T-helper 17 cell (primary cell): ENCODE measurements at regions not wholly inside any gene's neighbourhood (a gene's known extent, or its start where the extent isn't known, plus 50 kb on each side); places are given as distances from the start of the nearest gene placed in this dataset.

Experiments
- ATAC-seq: fragments of 150-1000 bp; cut with Tn5 transposase; 2 replicates; pipeline ENCODE4 v1.10.0; 2021; ENCODE audit warnings: mild to moderate bottlenecking, moderate library complexity
- DNase-seq, 3 donors: peaks; one replicate each; pipeline versions ENCODE4 v3.0.0 to v3.0.0-alpha.2; 2020 to 2021
- H3K9me3 ChIP-seq: one replicate; pipeline ENCODE4 v1.7.0; 2013; ENCODE audit warnings: low read length, mild to moderate bottlenecking; ENCODE audit not compliant: control insufficient read depth, poor library complexity, severe bottlenecking
- H3K27ac Mint-ChIP-seq: one replicate; pipeline ENCODE4 v1.8.0; 2022; ENCODE audit warnings: mild to moderate bottlenecking, moderate library complexity, mixed read lengths
- H3K27me3 Mint-ChIP-seq: one replicate; pipeline ENCODE4 v1.8.0; 2022; ENCODE audit warnings: mixed read lengths
- H3K36me3 Mint-ChIP-seq: one replicate; pipeline ENCODE4 v1.8.0; 2022; ENCODE audit warnings: low read depth, mixed read lengths
- H3K4me1 Mint-ChIP-seq: one replicate; pipeline ENCODE4 v1.8.0; 2022; ENCODE audit warnings: mild to moderate bottlenecking, mixed read lengths
- H3K4me3 Mint-ChIP-seq: one replicate; pipeline ENCODE4 v1.8.0; 2022; ENCODE audit warnings: mild to moderate bottlenecking, moderate library complexity, mixed read lengths

GRCh38 chrY:15162211-15162610, 637.9 kb downstream of the NLGN4Y start:
- no peak overlapping the region for H3K4me3 Mint-ChIP-seq
- H3K27me3 Mint-ChIP-seq = no peaks in the 10 kb centered on the region
- H3K9me3 ChIP-seq = no peaks in the 10 kb centered on the region
- no peaks in the 10 kb centered on the region for H3K4me1 Mint-ChIP-seq
- H3K36me3 Mint-ChIP-seq = no peaks in the 10 kb centered on the region
- no peak overlapping the region for H3K27ac Mint-ChIP-seq
- ATAC-seq (no peak), DNase-seq (no peak)

- DNase-seq (no peak), ATAC-seq (no peak)
- Mint-ChIP-seq H3K27ac (no peak overlapping the region), H3K4me1 (no peaks in the 10 kb centered on the region), H3K27me3 (no peaks in the 10 kb centered on the region), H3K4me3 (no peak overlapping the region), H3K36me3 (no peaks in the 10 kb centered on the region)
- H3K9me3 ChIP-seq = no peaks in the 10 kb centered on the region
Measured at GRCh38 chrY:15179890-15180289, 655.6 kb downstream of the NLGN4Y start.

GRCh38 chrY:15229056-15229455, 704.7 kb downstream of the NLGN4Y start:
- H3K27me3 Mint-ChIP-seq = no peaks in the 10 kb centered on the region
- no peak for DNase-seq
- no peak for ATAC-seq
- H3K9me3 ChIP-seq = no peaks in the 10 kb centered on the region
- no peak overlapping the region for H3K4me3 Mint-ChIP-seq
- H3K36me3 Mint-ChIP-seq = no peaks in the 10 kb centered on the region
- H3K4me1 Mint-ChIP-seq = no peaks in the 10 kb centered on the region
- no peak overlapping the region for H3K27ac Mint-ChIP-seq

- Mint-ChIP-seq H3K4me3 (no peak overlapping the region), H3K27me3 (no peaks in the 10 kb centered on the region), H3K4me1 (no peaks in the 10 kb centered on the region), H3K27ac (no peak overlapping the region), H3K36me3 (no peaks in the 10 kb centered on the region)
- no peaks in the 10 kb centered on the region for H3K9me3 ChIP-seq
- no peak for DNase-seq
- no peak for ATAC-seq
Measured at GRCh38 chrY:15239596-15240132, 715.3 kb downstream of the NLGN4Y start.

- ATAC-seq (no peak), DNase-seq (no peak)
- Mint-ChIP-seq H3K27ac (no peak overlapping the region), H3K4me3 (no peak overlapping the region), H3K4me1 (no peaks in the 10 kb centered on the region), H3K36me3 (no peaks in the 10 kb centered on the region), H3K27me3 (no peaks in the 10 kb centered on the region)
- H3K9me3 ChIP-seq = no peaks in the 10 kb centered on the region
Measured at GRCh38 chrY:15259286-15259685, 735.0 kb downstream of the NLGN4Y start.

- H3K27ac Mint-ChIP-seq = no peak overlapping the region
- H3K27me3 Mint-ChIP-seq = no peaks in the 10 kb centered on the region
- H3K9me3 ChIP-seq = no peaks in the 10 kb centered on the region
- H3K4me3 Mint-ChIP-seq = no peak overlapping the region
- H3K4me1 Mint-ChIP-seq = no peaks in the 10 kb centered on the region
- H3K36me3 Mint-ChIP-seq = no peaks in the 10 kb centered on the region
- no peak for ATAC-seq
- DNase-seq = no peak
Measured at GRCh38 chrY:15286572-15286971, 762.2 kb downstream of the NLGN4Y start.

GRCh38 chrY:15289821-15290220, 765.5 kb downstream of the NLGN4Y start:
- Mint-ChIP-seq H3K4me3 (no peak overlapping the region), H3K27me3 (no peaks in the 10 kb centered on the region), H3K4me1 (no peaks in the 10 kb centered on the region), H3K27ac (no peak overlapping the region), H3K36me3 (no peaks in the 10 kb centered on the region)
- ATAC-seq = no peak
- no peak for DNase-seq
- no peaks in the 10 kb centered on the region for H3K9me3 ChIP-seq

- H3K36me3 Mint-ChIP-seq = no peaks in the 10 kb centered on the region
- no peak for ATAC-seq
- H3K27ac Mint-ChIP-seq = no peak overlapping the region
- H3K4me1 Mint-ChIP-seq = no peaks in the 10 kb centered on the region
- no peak for DNase-seq
- H3K27me3 Mint-ChIP-seq = no peaks in the 10 kb centered on the region
- H3K4me3 Mint-ChIP-seq = no peak overlapping the region
- H3K9me3 ChIP-seq = no peaks in the 10 kb centered on the region
Measured at GRCh38 chrY:15292881-15293280, 768.6 kb downstream of the NLGN4Y start.

- peaks cover 5% of the 10 kb centered on the region for H3K27me3 Mint-ChIP-seq
- H3K27ac Mint-ChIP-seq = no peak overlapping the region
- ATAC-seq (no peak), DNase-seq (no peak)
- no peak overlapping the region for H3K4me3 Mint-ChIP-seq
- no peaks in the 10 kb centered on the region for H3K4me1 Mint-ChIP-seq
- H3K36me3 Mint-ChIP-seq = no peaks in the 10 kb centered on the region
- H3K9me3 ChIP-seq = no peaks in the 10 kb centered on the region
Measured at GRCh38 chrY:15301879-15302278, 777.5 kb downstream of the NLGN4Y start.

- no peaks in the 10 kb centered on the region for H3K9me3 ChIP-seq
- ATAC-seq = no peak
- no peak overlapping the region for H3K4me3 Mint-ChIP-seq
- no peaks in the 10 kb centered on the region for H3K27me3 Mint-ChIP-seq
- no peak for DNase-seq
- H3K27ac Mint-ChIP-seq = no peak overlapping the region
- H3K36me3 Mint-ChIP-seq = no peaks in the 10 kb centered on the region
- no peaks in the 10 kb centered on the region for H3K4me1 Mint-ChIP-seq
Measured at GRCh38 chrY:15312166-15312565, 787.8 kb downstream of the NLGN4Y start.

GRCh38 chrY:15324189-15324588, 799.9 kb downstream of the NLGN4Y start:
- Mint-ChIP-seq H3K27ac (no peak overlapping the region), H3K36me3 (no peaks in the 10 kb centered on the region), H3K4me3 (no peak overlapping the region), H3K4me1 (peaks cover 4% of the 10 kb centered on the region), H3K27me3 (no peaks in the 10 kb centered on the region)
- no peak for DNase-seq
- no peak for ATAC-seq
- H3K9me3 ChIP-seq = no peaks in the 10 kb centered on the region

GRCh38 chrY:15325201-15325600, 800.9 kb downstream of the NLGN4Y start:
- H3K4me1 Mint-ChIP-seq = peaks cover 4% of the 10 kb centered on the region
- no peaks in the 10 kb centered on the region for H3K9me3 ChIP-seq
- no peak for ATAC-seq
- H3K27me3 Mint-ChIP-seq = no peaks in the 10 kb centered on the region
- no peaks in the 10 kb centered on the region for H3K36me3 Mint-ChIP-seq
- DNase-seq = no peak
- H3K27ac Mint-ChIP-seq = no peak overlapping the region
- H3K4me3 Mint-ChIP-seq = no peak overlapping the region

GRCh38 chrY:15326673-15327072, 802.3 kb downstream of the NLGN4Y start:
- H3K9me3 ChIP-seq = no peaks in the 10 kb centered on the region
- peaks cover 4% of the 10 kb centered on the region for H3K4me1 Mint-ChIP-seq
- H3K27me3 Mint-ChIP-seq = no peaks in the 10 kb centered on the region
- no peak for ATAC-seq
- H3K27ac Mint-ChIP-seq = no peak overlapping the region
- no peaks in the 10 kb centered on the region for H3K36me3 Mint-ChIP-seq
- H3K4me3 Mint-ChIP-seq = no peak overlapping the region
- no peak for DNase-seq

- no peak overlapping the region for H3K27ac Mint-ChIP-seq
- H3K36me3 Mint-ChIP-seq = no peaks in the 10 kb centered on the region
- ATAC-seq (no peak), DNase-seq (no peak)
- H3K9me3 ChIP-seq = no peaks in the 10 kb centered on the region
- H3K27me3 Mint-ChIP-seq = no peaks in the 10 kb centered on the region
- H3K4me1 Mint-ChIP-seq = peaks cover 4% of the 10 kb centered on the region
- H3K4me3 Mint-ChIP-seq = no peak overlapping the region
Measured at GRCh38 chrY:15328848-15329247, 804.5 kb downstream of the NLGN4Y start.
